Astrocyte (in vitro differentiated cells and primary cell): ENCODE measurements at regions not wholly inside any gene's neighbourhood (a gene's known extent, or its start where the extent isn't known, plus 50 kb on each side); places are given as distances from the start of the nearest gene placed in this dataset.

Experiments
- CTCF ChIP-seq: IDR thresholded peaks from 2 replicates; pipeline ENCODE4 v1.5.1; 2011; ENCODE audit warnings: low read depth, mild to moderate bottlenecking, inconsistent platforms, low read length, moderate library complexity; ENCODE audit not compliant: insufficient read depth
- EZH2 ChIP-seq: IDR thresholded peaks from 2 replicates; pipeline ENCODE4 v1.6.1; 2012; ENCODE audit warnings: mild to moderate bottlenecking, low read length, inconsistent platforms; ENCODE audit not compliant: insufficient read depth

GRCh38 chr5:23823521-23823920 is 316.1 kb downstream of the PRDM9 start:
- TF ChIP-seq CTCF (no peak), EZH2 (no peak)
